ENCODE measurements at regions not wholly inside any gene's neighbourhood (a gene's known extent, or its start where the extent isn't known, plus 50 kb on each side); places are given as distances from the start of the nearest gene placed in this dataset.

- TF ChIP-seq FOXJ3 (CRISPR knock-in tag; IDR thresholded peaks at IDR 0.05; ENCODE audit: borderline replicate concordance), result no peak
- no peak for TF ChIP-seq E2F1 (CRISPR knock-in tag; IDR thresholded peaks at IDR 0.05)
These were observed 286.2 kb upstream of the STXBP5 start for GRCh38 chr6:146917979-146918378.

Measured in WTC11 (cell line).